Smooth muscle cell (in vitro differentiated cells): ENCODE measurements at regions not wholly inside any gene's neighbourhood (a gene's known extent, or its start where the extent isn't known, plus 50 kb on each side); places are given as distances from the start of the nearest gene placed in this dataset.

Experiments
- DNase-seq: peaks from one replicate; lab custom pipeline; 2025; ENCODE audit not compliant: unreplicated experiment; lab: John Stamatoyannopoulos, UW
- H2AFZ ChIP-seq: fragments of 200-600 bp; sonication (generic); 2 replicates; pipeline ENCODE4 v1.6.0; 2016; ENCODE audit warnings: antibody characterized with exemption, low read depth, mild to moderate bottlenecking
- H3F3A ChIP-seq: fragments of 200-600 bp; sonication (generic); 2 replicates; pipeline ENCODE4 v1.6.0; 2017; ENCODE audit warnings: antibody characterized with exemption, low read depth
- H3K27ac ChIP-seq: fragments of 200-600 bp; sonication (generic); 2 replicates; pipeline ENCODE4 v1.5.1; 2016; ENCODE audit warnings: low read depth, mild to moderate bottlenecking
- H3K27me3 ChIP-seq: fragments of 200-600 bp; sonication (generic); 2 replicates; pipeline ENCODE4 v1.6.1; 2016; ENCODE audit warnings: low read depth, mild to moderate bottlenecking
- H3K36me3 ChIP-seq: fragments of 200-600 bp; sonication (generic); 2 replicates; pipeline ENCODE4 v1.5.1; 2016; ENCODE audit warnings: low read depth
- H3K4me1 ChIP-seq: fragments of 200-600 bp; sonication (generic); 2 replicates; pipeline ENCODE4 v1.5.1; 2016; ENCODE audit warnings: low read depth
- H3K4me2 ChIP-seq: fragments of 200-600 bp; sonication (generic); 2 replicates; pipeline ENCODE4 v1.6.0; 2016; ENCODE audit warnings: mild to moderate bottlenecking
- H3K4me3 ChIP-seq: fragments of 200-600 bp; sonication (generic); 2 replicates; pipeline ENCODE4 v1.5.1; 2016; ENCODE audit warnings: mild to moderate bottlenecking
- H3K79me2 ChIP-seq: fragments of 200-600 bp; sonication (generic); 2 replicates; pipeline ENCODE4 v1.6.0; 2016; ENCODE audit warnings: low read depth, mild to moderate bottlenecking
- H3K9ac ChIP-seq: fragments of 200-600 bp; sonication (generic); 2 replicates; pipeline ENCODE4 v1.6.0; 2016; ENCODE audit warnings: low read depth
- H3K9me3 ChIP-seq: fragments of 200-600 bp; sonication (generic); replicated peaks from 2 replicates; pipeline ENCODE4 v1.5.1; 2016; ENCODE audit warnings: low read depth
- H4K20me1 ChIP-seq: fragments of 200-600 bp; sonication (generic); 2 replicates; pipeline ENCODE4 v1.6.0; 2016; ENCODE audit warnings: low read depth
- WGBS: methylation state at CpG from one replicate; pipeline ENCODE4 v1.1.7; 2016; ENCODE audit warnings: low lambda C conversion rate; 5-methylcytosine and 5-hydroxymethylcytosine counted together
- TF ChIP-seq, protein P1 (sequence below): fragments of 200-600 bp; sonication (generic); IDR thresholded peaks from 2 replicates; pipeline ENCODE4 v1.5.1; 2017; ENCODE audit warnings: borderline replicate concordance, mild to moderate bottlenecking, antibody characterized with exemption; ENCODE audit not compliant: insufficient read depth, poor library complexity, severe bottlenecking

DNA sequence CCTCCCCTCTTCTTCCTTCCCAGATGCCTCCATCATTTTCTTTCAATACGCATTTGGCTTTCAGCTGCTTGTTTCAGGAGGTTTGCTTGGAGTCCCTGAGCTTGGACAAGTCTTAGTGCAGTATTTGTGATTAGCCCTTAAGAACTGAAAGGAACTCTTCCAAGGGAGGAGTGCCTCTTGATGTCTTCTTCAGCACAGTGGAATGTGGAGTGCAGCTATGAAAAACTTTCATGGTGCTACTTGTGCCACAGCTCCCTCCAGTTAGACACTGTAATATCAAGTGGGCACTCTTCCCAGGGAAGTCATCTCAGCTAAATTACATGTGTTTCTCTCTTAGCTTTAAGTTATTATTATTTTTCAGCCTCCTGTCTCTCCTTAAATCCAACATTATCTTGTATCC, 173.1 kb downstream of the NECTIN3 start:
- H2AFZ ChIP-seq: no peak overlapping the region

DNA sequence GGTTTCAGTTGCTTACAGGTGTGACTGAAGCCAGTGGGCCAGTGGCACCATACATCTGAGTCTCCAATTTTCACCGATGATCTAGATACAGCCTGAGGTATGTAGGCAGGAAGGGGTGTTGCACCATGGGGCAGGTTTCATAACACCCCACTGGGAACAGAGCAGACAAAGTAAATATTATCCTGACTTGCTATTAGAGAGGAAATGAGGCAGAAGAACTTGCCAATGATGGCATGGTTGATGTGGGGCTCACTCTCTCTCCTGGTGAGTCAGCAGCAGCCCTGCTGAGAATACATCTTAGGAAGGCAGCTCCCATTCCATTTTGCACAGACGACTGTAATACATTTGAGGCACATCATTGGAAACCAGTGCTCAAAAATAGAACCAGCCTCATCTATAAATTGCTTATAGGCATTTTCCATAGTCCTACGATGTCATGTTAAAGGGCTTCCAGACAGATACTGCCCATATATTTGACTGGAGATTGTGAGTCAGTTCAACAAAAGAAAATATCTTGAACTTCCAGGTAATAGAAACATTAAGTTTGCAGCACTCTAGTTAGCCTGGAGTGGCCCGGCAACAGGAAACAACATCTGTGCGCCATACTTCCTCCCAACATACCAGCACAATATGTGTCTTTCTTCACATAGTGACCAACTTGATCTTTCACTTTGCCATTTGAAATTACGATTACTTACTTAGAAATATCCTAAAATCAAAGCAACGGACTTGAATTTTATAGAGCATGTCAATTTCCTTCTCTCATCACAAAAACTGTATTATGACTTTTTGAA, 175.5 kb downstream of the NECTIN3 start:
- WGBS: 90% methylated on average over 7 of the region's 7 CpGs
- H2AFZ ChIP-seq: no peak overlapping the region
- no peak overlapping the region for H3K4me2 ChIP-seq
- H3F3A ChIP-seq: no peaks in the 10 kb centered on the region
- no peaks in the 10 kb centered on the region for H3K9me3 ChIP-seq
- no peaks in the 10 kb centered on the region for H3K36me3 ChIP-seq
- H3K4me3 ChIP-seq: no peak overlapping the region
- no peaks in the 10 kb centered on the region for H3K27me3 ChIP-seq
- no peak overlapping the region for H3K27ac ChIP-seq
- TF ChIP-seq, protein P1, sequence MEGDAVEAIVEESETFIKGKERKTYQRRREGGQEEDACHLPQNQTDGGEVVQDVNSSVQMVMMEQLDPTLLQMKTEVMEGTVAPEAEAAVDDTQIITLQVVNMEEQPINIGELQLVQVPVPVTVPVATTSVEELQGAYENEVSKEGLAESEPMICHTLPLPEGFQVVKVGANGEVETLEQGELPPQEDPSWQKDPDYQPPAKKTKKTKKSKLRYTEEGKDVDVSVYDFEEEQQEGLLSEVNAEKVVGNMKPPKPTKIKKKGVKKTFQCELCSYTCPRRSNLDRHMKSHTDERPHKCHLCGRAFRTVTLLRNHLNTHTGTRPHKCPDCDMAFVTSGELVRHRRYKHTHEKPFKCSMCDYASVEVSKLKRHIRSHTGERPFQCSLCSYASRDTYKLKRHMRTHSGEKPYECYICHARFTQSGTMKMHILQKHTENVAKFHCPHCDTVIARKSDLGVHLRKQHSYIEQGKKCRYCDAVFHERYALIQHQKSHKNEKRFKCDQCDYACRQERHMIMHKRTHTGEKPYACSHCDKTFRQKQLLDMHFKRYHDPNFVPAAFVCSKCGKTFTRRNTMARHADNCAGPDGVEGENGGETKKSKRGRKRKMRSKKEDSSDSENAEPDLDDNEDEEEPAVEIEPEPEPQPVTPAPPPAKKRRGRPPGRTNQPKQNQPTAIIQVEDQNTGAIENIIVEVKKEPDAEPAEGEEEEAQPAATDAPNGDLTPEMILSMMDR: no peak
- H3K9ac ChIP-seq: no peak overlapping the region
- H3K79me2 ChIP-seq: no peaks in the 10 kb centered on the region
- no peaks in the 10 kb centered on the region for H4K20me1 ChIP-seq
- DNase-seq: no peak
- H3K4me1 ChIP-seq: peaks cover 6% of the 10 kb centered on the region

More for the DNA sequence above, 173.1 kb downstream of the NECTIN3 start:
- H3K79me2 ChIP-seq: no peaks in the 10 kb centered on the region
- H3K4me3 ChIP-seq: no peak overlapping the region
- H3K9ac ChIP-seq: no peak overlapping the region
- no peaks in the 10 kb centered on the region for H4K20me1 ChIP-seq
- H3K4me1 ChIP-seq: peaks cover 6% of the 10 kb centered on the region
- H3K36me3 ChIP-seq: no peaks in the 10 kb centered on the region
- H3K9me3 ChIP-seq: no peaks in the 10 kb centered on the region
- H3F3A ChIP-seq: no peaks in the 10 kb centered on the region
- no peak for DNase-seq
- H3K4me2 ChIP-seq: no peak overlapping the region
- WGBS: 93% methylated on average over 1 of the region's 1 CpG
- H3K27ac ChIP-seq: no peak overlapping the region
- TF ChIP-seq, protein P1: no peak
- H3K27me3 ChIP-seq: no peaks in the 10 kb centered on the region

DNA sequence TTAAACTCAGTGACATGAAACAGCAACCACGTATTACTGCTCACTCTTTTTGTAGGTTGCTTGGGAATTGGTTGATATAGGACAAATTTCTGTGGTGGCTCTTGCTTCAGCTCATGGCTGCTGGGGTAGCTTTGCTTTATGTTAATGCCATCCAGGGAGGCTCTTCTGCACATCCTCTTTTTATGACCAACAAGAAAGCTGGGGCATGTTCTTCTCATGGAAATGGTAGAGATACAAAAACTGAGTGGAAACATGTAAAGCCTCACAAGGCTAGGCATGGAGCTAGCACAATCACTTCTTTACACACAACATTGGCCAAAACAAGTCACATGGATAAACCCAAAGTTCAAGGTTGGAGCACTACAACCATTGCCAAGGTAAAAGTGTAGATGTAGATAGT, 176.8 kb downstream of the NECTIN3 start:
- H2AFZ ChIP-seq: no peak overlapping the region
- no peak overlapping the region for H3K4me2 ChIP-seq
- DNase-seq: no peak
- no peaks in the 10 kb centered on the region for H3K27me3 ChIP-seq
- H3K36me3 ChIP-seq: no peaks in the 10 kb centered on the region
- H3K4me3 ChIP-seq: no peak overlapping the region
- no peak overlapping the region for H3K9ac ChIP-seq
- 100% methylated on average over 1 of the region's 1 CpG for WGBS
- H3F3A ChIP-seq: no peaks in the 10 kb centered on the region
- no peaks in the 10 kb centered on the region for H3K9me3 ChIP-seq
- H3K27ac ChIP-seq: no peak overlapping the region
- H3K4me1 ChIP-seq: peaks cover 6% of the 10 kb centered on the region
- TF ChIP-seq, protein P1: no peak
- H3K79me2 ChIP-seq: no peaks in the 10 kb centered on the region
- no peaks in the 10 kb centered on the region for H4K20me1 ChIP-seq

DNA sequence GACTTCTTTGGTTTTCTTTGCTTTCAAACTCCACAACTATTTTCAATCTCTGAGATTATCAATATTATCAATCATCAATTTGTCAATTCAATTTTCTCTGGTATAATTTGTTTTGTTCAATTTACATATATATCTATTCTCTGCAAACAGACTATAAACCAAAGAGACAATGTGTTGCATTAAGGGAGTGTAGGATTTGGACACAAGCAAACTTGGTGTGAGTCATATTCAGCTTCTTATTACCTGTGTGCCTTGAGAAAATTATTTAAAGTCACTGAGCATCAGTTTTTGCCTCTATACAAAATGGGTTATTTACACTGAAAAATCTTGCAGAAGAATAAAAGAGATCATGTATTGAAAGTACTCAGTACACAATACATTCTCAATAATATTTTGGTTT, 177.8 kb downstream of the NECTIN3 start:
- Histone ChIP-seq H3K4me3 (no peak overlapping the region), H3K36me3 (no peaks in the 10 kb centered on the region), H3K4me1 (peaks cover 6% of the 10 kb centered on the region), H3K9me3 (no peaks in the 10 kb centered on the region), H3K27me3 (no peaks in the 10 kb centered on the region), H3K27ac (no peak overlapping the region), H4K20me1 (no peaks in the 10 kb centered on the region), H3K9ac (no peak overlapping the region), H3K79me2 (no peaks in the 10 kb centered on the region), H3K4me2 (no peak overlapping the region), H2AFZ (no peak overlapping the region), H3F3A (no peaks in the 10 kb centered on the region)
- no peak for DNase-seq
- TF ChIP-seq, protein P1: no peak
